Muscle of leg (tissue), 3 donors: ENCODE measurements at regions not wholly inside any gene's neighbourhood (a gene's known extent, or its start where the extent isn't known, plus 50 kb on each side); places are given as distances from the start of the nearest gene placed in this dataset.
A peak's percentile ranks its signal among the peaks of the same experiment; 100 is the strongest.

Source experiments
- DNase-seq: peaks from one replicate; pipeline ENCODE4 v3.0.0; 2013
- H3K27ac ChIP-seq: one replicate; pipeline ENCODE4 v1.5.1; 2013; ENCODE audit warnings: mild to moderate bottlenecking, low read length, control low read depth
- H3K27me3 ChIP-seq: one replicate; pipeline ENCODE4 v1.6.1; 2013; ENCODE audit warnings: low read length; ENCODE audit not compliant: control insufficient read depth, insufficient read depth
- H3K36me3 ChIP-seq: one replicate; pipeline ENCODE4 v1.6.1; 2013; ENCODE audit warnings: low read length; ENCODE audit not compliant: control insufficient read depth, insufficient read depth
- H3K4me1 ChIP-seq: one replicate; pipeline ENCODE4 v1.6.1; 2013; ENCODE audit warnings: low read length; ENCODE audit not compliant: control insufficient read depth, insufficient read depth
- H3K4me3 ChIP-seq: one replicate; pipeline ENCODE4 v1.5.1; 2013; ENCODE audit warnings: low read length, control low read depth
- H3K9me3 ChIP-seq: replicated peaks from 2 replicates; pipeline ENCODE4 v1.6.1; 2013; ENCODE audit warnings: low read depth, low read length; ENCODE audit not compliant: control insufficient read depth
- WGBS: methylation state at CpG from one replicate; pipeline ENCODE4 v1.1.5; 2013; ENCODE audit warnings: missing lambda C conversion rate; ENCODE audit not compliant: insufficient coverage; 5-methylcytosine and 5-hydroxymethylcytosine counted together

- Histone ChIP-seq H3K4me1 (peaks cover 7% of the 10 kb centered on the region), H3K27me3 (no peaks in the 10 kb centered on the region), H3K4me3 (no peak overlapping the region), H3K9me3 (peaks cover 7% of the 10 kb centered on the region), H3K36me3 (no peaks in the 10 kb centered on the region), H3K27ac (no peak overlapping the region)
- 80% methylated on average over 1 of the region's 2 CpGs for WGBS
- peak; percentile 18 for DNase-seq
Observed at GRCh38 chr12:58347188-58347587, 405.8 kb downstream of the ATP23 start.

DNA sequence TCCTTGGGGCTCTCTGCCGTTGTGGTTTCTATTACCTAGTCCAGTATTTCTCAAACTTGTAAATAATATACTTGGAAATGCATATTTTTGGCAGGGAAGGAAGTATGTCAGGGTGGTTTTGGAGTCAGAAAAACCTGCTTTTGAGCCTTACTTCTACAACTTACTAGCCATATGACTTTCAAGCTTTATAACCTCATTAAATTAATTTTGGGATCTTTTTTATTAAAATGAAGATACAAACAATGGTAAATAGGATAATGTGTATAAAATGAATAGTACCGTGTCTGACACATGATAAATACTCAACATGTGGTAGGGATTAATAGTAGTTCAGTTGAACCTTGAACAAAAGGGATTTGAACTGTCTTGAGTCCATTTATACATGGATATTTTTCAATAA, 406.3 kb downstream of the ATP23 start:
- Histone ChIP-seq H3K4me1 (peaks cover 2% of the 10 kb centered on the region), H3K4me3 (no peak overlapping the region), H3K9me3 (peaks cover 7% of the 10 kb centered on the region), H3K27me3 (no peaks in the 10 kb centered on the region), H3K36me3 (no peaks in the 10 kb centered on the region), H3K27ac (no peak overlapping the region)
- WGBS: no CpG with 5 or more reads among the region's 2 CpGs
- peak; percentile 38 for DNase-seq

- WGBS: 30% methylated on average over 2 of the region's 2 CpGs
- H3K9me3 ChIP-seq: peaks cover 7% of the 10 kb centered on the region
Observed at GRCh38 chr12:58349161-58349560, 407.8 kb downstream of the ATP23 start.

DNA sequence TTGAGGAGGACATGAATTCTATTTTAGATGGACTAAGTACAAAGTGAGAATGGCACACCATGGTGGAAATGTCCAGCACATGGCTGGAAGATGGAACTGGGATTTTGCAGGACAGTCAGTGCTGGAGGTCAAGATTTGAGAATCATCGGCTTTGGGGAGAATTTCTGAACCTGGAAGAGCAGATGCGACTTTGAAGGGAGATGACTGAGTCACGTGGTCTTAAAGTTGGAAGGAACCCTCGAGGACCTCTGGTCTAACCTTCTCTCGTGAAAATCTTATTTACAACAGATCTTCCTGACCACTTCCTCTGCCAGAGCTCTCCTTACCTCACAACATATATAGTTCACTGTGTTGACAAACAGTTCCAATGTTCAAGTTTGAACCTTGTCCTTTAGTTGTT, 415.4 kb downstream of the ATP23 start:
- peaks cover 6% of the 10 kb centered on the region for H3K4me1 ChIP-seq
- WGBS: 83% methylated on average over 1 of the region's 5 CpGs
- no peak overlapping the region for H3K27ac ChIP-seq
- no peak for DNase-seq
- no peaks in the 10 kb centered on the region for H3K9me3 ChIP-seq
- H3K36me3 ChIP-seq: no peaks in the 10 kb centered on the region
- H3K4me3 ChIP-seq: no peak overlapping the region
- no peaks in the 10 kb centered on the region for H3K27me3 ChIP-seq

More at GRCh38 chr12:58349161-58349560, 407.8 kb downstream of the ATP23 start:
- DNase-seq: no peak
- Histone ChIP-seq H3K4me1 (peaks cover 2% of the 10 kb centered on the region), H3K27me3 (no peaks in the 10 kb centered on the region), H3K36me3 (no peaks in the 10 kb centered on the region), H3K27ac (no peak overlapping the region), H3K4me3 (no peak overlapping the region)

DNA sequence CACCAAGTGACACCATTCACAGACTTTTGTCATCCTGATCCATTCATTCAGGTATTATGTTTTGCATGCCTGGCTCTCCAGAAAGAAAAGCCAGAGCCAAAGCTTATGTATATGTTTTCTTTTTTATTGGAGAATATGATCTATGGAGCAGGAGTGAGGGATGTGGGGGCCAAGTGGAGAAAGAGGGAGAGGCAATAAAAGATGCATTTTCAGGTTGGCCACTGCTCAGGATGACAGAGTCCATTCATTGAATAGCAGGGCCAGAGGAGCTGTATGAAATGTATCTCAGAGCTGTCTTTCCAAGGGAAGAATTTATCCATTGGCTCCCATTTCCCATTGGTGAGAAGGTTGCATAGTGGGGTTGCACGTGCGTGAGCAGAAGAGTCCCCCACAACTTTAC, 416.1 kb downstream of the ATP23 start:
- H3K36me3 ChIP-seq: no peaks in the 10 kb centered on the region
- H3K4me3 ChIP-seq: no peak overlapping the region
- no peaks in the 10 kb centered on the region for H3K9me3 ChIP-seq
- H3K27me3 ChIP-seq: no peaks in the 10 kb centered on the region
- peaks cover 6% of the 10 kb centered on the region for H3K4me1 ChIP-seq
- WGBS: no CpG with 5 or more reads among the region's 2 CpGs
- DNase-seq: peak; percentile 58
- H3K27ac ChIP-seq: no peak overlapping the region

GRCh38 chr12:58358369-58358768, 417.0 kb downstream of the ATP23 start:
- DNase-seq: no peak
- peaks cover 6% of the 10 kb centered on the region for H3K4me1 ChIP-seq
- H3K4me3 ChIP-seq: no peak overlapping the region
- no peaks in the 10 kb centered on the region for H3K36me3 ChIP-seq
- peak overlapping the region; percentile 73 for H3K27ac ChIP-seq
- H3K27me3 ChIP-seq: no peaks in the 10 kb centered on the region
- H3K9me3 ChIP-seq: no peaks in the 10 kb centered on the region
- WGBS: 46% methylated on average over 3 of the region's 3 CpGs

GRCh38 chr12:58359084-58359483, 417.7 kb downstream of the ATP23 start:
- DNase-seq: peak; percentile 95
- Histone ChIP-seq H3K4me3 (no peak overlapping the region), H3K9me3 (no peaks in the 10 kb centered on the region), H3K27ac (peak overlapping the region; percentile 73), H3K4me1 (peaks cover 6% of the 10 kb centered on the region), H3K36me3 (no peaks in the 10 kb centered on the region), H3K27me3 (no peaks in the 10 kb centered on the region)
- WGBS: 0% methylated on average over 4 of the region's 8 CpGs

- H3K27ac ChIP-seq: peak overlapping the region; percentile 22
- peak; percentile 80 for DNase-seq
Observed at GRCh38 chr12:58361056-58361455, 419.7 kb downstream of the ATP23 start.

GRCh38 chr12:58363971-58364370, 422.6 kb downstream of the ATP23 start:
- no peak overlapping the region for H3K27ac ChIP-seq
- H3K4me3 ChIP-seq: no peak overlapping the region
- H3K27me3 ChIP-seq: no peaks in the 10 kb centered on the region
- no peak for DNase-seq
- H3K4me1 ChIP-seq: no peaks in the 10 kb centered on the region
- no peaks in the 10 kb centered on the region for H3K9me3 ChIP-seq
- no peaks in the 10 kb centered on the region for H3K36me3 ChIP-seq

More at GRCh38 chr12:58361056-58361455, 419.7 kb downstream of the ATP23 start:
- Histone ChIP-seq H3K27me3 (no peaks in the 10 kb centered on the region), H3K9me3 (no peaks in the 10 kb centered on the region), H3K4me3 (no peak overlapping the region), H3K36me3 (no peaks in the 10 kb centered on the region), H3K4me1 (peaks cover 6% of the 10 kb centered on the region)
- WGBS: no CpG with 5 or more reads among the region's 3 CpGs

GRCh38 chr12:58364389-58365086, 423.2 kb downstream of the ATP23 start:
- H3K9me3 ChIP-seq: no peaks in the 10 kb centered on the region
- peak; percentile 58 for DNase-seq
- WGBS: no CpG with 5 or more reads among the region's 1 CpG

GRCh38 chr12:58365087-58365390, 423.7 kb downstream of the ATP23 start:
- H3K4me3 ChIP-seq: no peak overlapping the region
- WGBS: no CpG with 5 or more reads among the region's 1 CpG
- no peak overlapping the region for H3K27ac ChIP-seq
- no peak for DNase-seq
- H3K36me3 ChIP-seq: no peaks in the 10 kb centered on the region
- no peaks in the 10 kb centered on the region for H3K4me1 ChIP-seq
- H3K27me3 ChIP-seq: no peaks in the 10 kb centered on the region
- no peaks in the 10 kb centered on the region for H3K9me3 ChIP-seq

More at GRCh38 chr12:58364389-58365086, 423.2 kb downstream of the ATP23 start:
- Histone ChIP-seq H3K27ac (no peak overlapping the region), H3K4me1 (no peaks in the 10 kb centered on the region), H3K27me3 (no peaks in the 10 kb centered on the region), H3K36me3 (no peaks in the 10 kb centered on the region), H3K4me3 (no peak overlapping the region)
